CD4-positive, alpha-beta T cell (primary cell): ENCODE measurements at regions not wholly inside any gene's neighbourhood (a gene's known extent, or its start where the extent isn't known, plus 50 kb on each side); places are given as distances from the start of the nearest gene placed in this dataset.

Source experiments
- ATAC-seq: fragments of 200-7000 bp; cut with Tn5 transposase; one replicate; pipeline ENCODE4 v1.10.0; 2022; ENCODE audit warnings: mild to moderate bottlenecking; ENCODE audit not compliant: poor library complexity
- CTCF ChIA-PET: fragments of 350-600 bp; sonication (Branson Sonifier 250); formaldehyde crosslinking; loops from one replicate; lab custom pipeline; 2021; ENCODE audit warnings: antibody characterized with exemption, inconsistent platforms; lab: Charles Lee
- POLR2A ChIA-PET: fragments of 350-600 bp; sonication (Branson Sonifier 250); formaldehyde crosslinking; loops from one replicate; lab custom pipeline; 2021; ENCODE audit warnings: antibody characterized with exemption, inconsistent platforms; lab: Charles Lee
- DNase-seq, 14 experiments: peaks; one replicate each; pipeline ENCODE4 v3.0.0-alpha.2; 2013 to 2020; ENCODE audit warnings: mixed read lengths in 2 of 14
- H3K27ac ChIP-seq, 2 donors: one replicate each; pipeline versions ENCODE4 v1.5.1 to v1.7.0; 2013; ENCODE audit warnings: low read length in 2 of 2, low read depth in 1 of 2, mild to moderate bottlenecking in 1 of 2
- H3K27me3 ChIP-seq, 2 experiments: 1 replicate in 1 of 2; 2 replicates in 1 of 2; pipeline versions ENCODE4 v1.6.1 to v1.7.0; 2013; ENCODE audit warnings: low read length in 2 of 2, control low read depth in 1 of 2, mild to moderate bottlenecking in 1 of 2, moderate library complexity in 1 of 2; ENCODE audit not compliant: insufficient read depth in 2 of 2, control insufficient read depth in 1 of 2
- H3K36me3 ChIP-seq: one replicate; pipeline ENCODE4 v1.6.1; 2013; ENCODE audit warnings: low read length, control low read depth; ENCODE audit not compliant: insufficient read depth
- H3K4me1 ChIP-seq: one replicate; pipeline ENCODE4 v1.6.1; 2013; ENCODE audit warnings: low read length, control low read depth; ENCODE audit not compliant: insufficient read depth
- H3K4me3 ChIP-seq: one replicate; pipeline ENCODE4 v1.5.1; 2013; ENCODE audit warnings: mild to moderate bottlenecking, low read length, moderate library complexity
- H3K9me3 ChIP-seq, 2 experiments: 1 replicate in 1 of 2; 2 replicates in 1 of 2; pipeline versions ENCODE4 v1.6.1 to v1.7.0; 2013; ENCODE audit warnings: low read length in 2 of 2, mild to moderate bottlenecking in 2 of 2, control low read depth in 1 of 2, moderate library complexity in 1 of 2; ENCODE audit not compliant: control insufficient read depth in 1 of 2, insufficient read depth in 1 of 2
- H3K27ac Mint-ChIP-seq: one replicate; pipeline ENCODE4 v1.8.0; 2020; ENCODE audit warnings: mixed read lengths
- H3K27me3 Mint-ChIP-seq: one replicate; pipeline ENCODE4 v1.8.0; 2021; ENCODE audit warnings: mixed read lengths
- H3K36me3 Mint-ChIP-seq: one replicate; pipeline ENCODE4 v1.8.0; 2021; ENCODE audit warnings: low read depth, mixed read lengths
- H3K4me1 Mint-ChIP-seq: one replicate; pipeline ENCODE4 v1.8.0; 2021; ENCODE audit warnings: low read depth, mixed read lengths
- H3K4me3 Mint-ChIP-seq: one replicate; pipeline ENCODE4 v1.8.0; 2020; ENCODE audit warnings: mild to moderate bottlenecking, mixed read lengths
- H3K9me3 Mint-ChIP-seq: one replicate; pipeline ENCODE4 v1.8.0; 2020; ENCODE audit warnings: mixed read lengths
- CTCF ChIP-seq: fragments of 200-600 bp; IDR thresholded peaks from one replicate; pipeline ENCODE4 v1.8.0; 2022; ENCODE audit warnings: antibody characterized with exemption, mild to moderate bottlenecking
- intact Hi-C, 2 experiments: fragments of 100-400 bp; cut with DNase I in 1 of 2; cut with micrococcal nuclease in 1 of 2; formaldehyde crosslinking; loops; one replicate each; pipeline versions ENCODE4 v1.15.1 to v1.9.0; 2023 to 2025; cut with DNase I, micrococcal nuclease

GRCh38 chr7:112858838-112859237, 68.6 kb upstream of the TMEM168 start:
- intact Hi-C loops: no loop called here
- CTCF ChIA-PET: no interaction called here
- no peaks in the 10 kb centered on the region for H3K4me1 ChIP-seq

GRCh38 chr7:112855227-112855626, 65.0 kb upstream of the TMEM168 start:
- Histone ChIP-seq H3K4me1 (no peaks in the 10 kb centered on the region), H3K36me3 (no peaks in the 10 kb centered on the region), H3K9me3 (no peaks in the 10 kb centered on the region), H3K27ac (no peak overlapping the region), H3K27me3 (no peaks in the 10 kb centered on the region), H3K4me3 (no peak overlapping the region)
- no peak for TF ChIP-seq CTCF
- ATAC-seq (no peak), DNase-seq (no peak)
- H3K4me3 Mint-ChIP-seq: no peak overlapping the region
- H3K9me3 Mint-ChIP-seq: no peaks in the 10 kb centered on the region
- H3K4me1 Mint-ChIP-seq: peaks cover 12% of the 10 kb centered on the region
- peaks cover 37% of the 10 kb centered on the region for H3K36me3 Mint-ChIP-seq
- intact Hi-C loops: no loop called here
- no peaks in the 10 kb centered on the region for H3K27me3 Mint-ChIP-seq
- CTCF ChIA-PET: no interaction called here
- no peak overlapping the region for H3K27ac Mint-ChIP-seq
- POLR2A ChIA-PET: no interaction called here

More at GRCh38 chr7:112858838-112859237, 68.6 kb upstream of the TMEM168 start:
- Mint-ChIP-seq H3K4me1 (peaks cover 4% of the 10 kb centered on the region), H3K27me3 (no peaks in the 10 kb centered on the region), H3K27ac (no peak overlapping the region), H3K36me3 (peaks cover 47% of the 10 kb centered on the region), H3K9me3 (no peaks in the 10 kb centered on the region), H3K4me3 (no peak overlapping the region)
- TF ChIP-seq CTCF: no peak
- POLR2A ChIA-PET: no interaction called here
- Histone ChIP-seq H3K9me3 (no peaks in the 10 kb centered on the region), H3K27ac (no peak overlapping the region), H3K4me3 (no peak overlapping the region), H3K36me3 (peaks cover 6% of the 10 kb centered on the region), H3K27me3 (no peaks in the 10 kb centered on the region)
- no peak for ATAC-seq
- no peak for DNase-seq

GRCh38 chr7:112854169-112854568, 64.0 kb upstream of the TMEM168 start:
- Mint-ChIP-seq H3K36me3 (peaks cover 40% of the 10 kb centered on the region), H3K4me3 (no peak overlapping the region), H3K27me3 (no peaks in the 10 kb centered on the region), H3K9me3 (no peaks in the 10 kb centered on the region), H3K4me1 (peaks cover 14% of the 10 kb centered on the region), H3K27ac (no peak overlapping the region)
- Histone ChIP-seq H3K4me1 (no peaks in the 10 kb centered on the region), H3K27me3 (no peaks in the 10 kb centered on the region), H3K27ac (no peak overlapping the region), H3K36me3 (no peaks in the 10 kb centered on the region), H3K4me3 (no peak overlapping the region), H3K9me3 (no peaks in the 10 kb centered on the region)
- TF ChIP-seq CTCF: no peak
- no peak for ATAC-seq
- CTCF ChIA-PET: no interaction called here
- POLR2A ChIA-PET: no interaction called here
- intact Hi-C loops: no loop called here
- no peak for DNase-seq
